GM18951 (cell line): ENCODE measurements at regions not wholly inside any gene's neighbourhood (a gene's known extent, or its start where the extent isn't known, plus 50 kb on each side); places are given as distances from the start of the nearest gene placed in this dataset.

Experiments
- POLR2A ChIP-seq: IDR thresholded peaks from 4 replicates; pipeline ENCODE4 v1.6.1; 2011; ENCODE audit warnings: mild to moderate bottlenecking; ENCODE audit not compliant: insufficient read length, insufficient read depth; ENCODE audit errors: extremely low read depth
- in situ Hi-C: fragments of 300-500 bp; cut with MboI; formaldehyde crosslinking; loops from one replicate; pipeline ENCODE4 v1.12.0; 2022; ENCODE audit warnings: low sequenced_read_pairs, mixed read lengths, inconsistent platforms; ENCODE audit not compliant: unreplicated experiment

GRCh38 chr4:116849620-116850019 is 235.8 kb downstream of the TRAM1L1 start:
- in situ Hi-C loops: no loop called here
- no peak for TF ChIP-seq POLR2A

DNA sequence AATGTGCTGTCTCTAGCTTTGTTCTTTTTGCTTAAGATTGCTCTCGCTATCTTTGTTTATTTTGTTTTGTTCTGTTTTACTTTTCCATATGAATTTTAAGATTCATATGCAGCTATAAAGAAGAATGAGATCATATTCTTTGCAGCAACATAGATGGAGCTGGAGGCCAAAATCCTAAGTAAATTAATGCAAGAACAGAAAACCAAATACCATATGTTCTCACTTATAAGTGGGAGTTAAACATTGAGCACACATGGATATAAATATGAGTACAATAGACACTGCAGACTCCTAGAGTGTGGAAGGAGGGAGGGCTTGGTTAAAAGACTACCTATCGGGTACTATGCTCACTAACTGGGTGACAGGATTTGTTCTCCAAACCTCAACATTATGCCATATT is 237.8 kb downstream of the TRAM1L1 start:
- no peak for TF ChIP-seq POLR2A
- in situ Hi-C loops: no loop called here

GRCh38 chr4:116839826-116840225 is 245.6 kb downstream of the TRAM1L1 start:
- in situ Hi-C loops: no loop called here
- no peak for TF ChIP-seq POLR2A

DNA sequence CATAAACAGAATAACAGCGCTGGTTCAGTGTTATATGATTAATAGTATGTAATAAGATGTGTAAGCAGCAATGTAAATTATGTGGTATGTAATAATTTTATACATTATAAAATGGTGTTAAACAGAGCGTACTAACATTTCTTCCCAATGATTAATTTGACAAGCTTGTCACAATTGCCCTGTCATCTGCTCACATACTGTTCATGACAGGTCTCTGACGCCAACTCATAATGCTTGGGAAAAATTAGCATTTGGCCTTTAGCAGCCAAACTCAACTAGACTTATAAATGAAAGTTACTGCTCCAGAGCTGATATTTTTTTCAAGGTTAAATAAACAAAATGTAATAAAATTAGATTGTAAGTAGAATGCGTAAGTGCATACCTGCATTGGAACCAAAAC is 246.8 kb downstream of the TRAM1L1 start:
- TF ChIP-seq POLR2A: no peak
- in situ Hi-C loops: no loop called here

DNA sequence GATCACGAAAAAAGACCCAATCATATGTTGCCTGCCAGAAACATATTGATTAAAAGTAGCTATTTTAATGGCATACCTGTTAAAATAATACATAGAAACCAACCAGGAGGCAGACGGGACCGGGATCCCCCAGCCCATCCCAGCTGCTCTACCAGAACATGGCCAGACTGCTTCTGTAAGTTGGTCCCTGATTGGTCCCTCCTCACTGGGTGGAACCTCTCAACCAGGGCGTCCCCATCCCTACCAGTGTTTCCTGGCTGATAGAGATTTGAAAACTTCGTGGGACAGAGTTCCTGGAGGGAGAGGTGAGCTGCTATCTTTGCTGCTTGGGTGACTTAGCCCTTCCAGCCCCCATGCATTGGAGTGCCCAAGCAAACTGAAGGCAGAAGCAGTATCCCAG is 256.2 kb downstream of the TRAM1L1 start:
- in situ Hi-C loops: no loop called here
- TF ChIP-seq POLR2A: no peak

DNA sequence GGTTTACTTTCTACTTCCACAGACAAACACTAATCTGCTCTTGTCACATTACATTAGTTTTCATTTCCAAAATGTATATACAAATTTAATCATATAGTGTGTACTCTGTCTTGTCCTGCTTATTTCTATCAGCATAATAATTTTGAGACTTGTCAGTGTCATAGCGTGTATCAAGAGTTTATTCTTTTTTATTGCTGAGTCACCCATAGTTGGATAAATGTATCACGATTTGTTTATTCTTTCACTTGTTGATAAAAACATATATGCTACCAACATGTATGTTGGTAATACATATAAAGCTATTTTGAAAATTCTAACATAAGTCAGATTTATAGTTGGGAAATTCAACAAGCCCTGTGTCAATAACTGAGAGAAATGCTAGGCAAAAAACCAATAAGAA is 261.2 kb downstream of the TRAM1L1 start:
- in situ Hi-C loops: no loop called here
- no peak for TF ChIP-seq POLR2A

DNA sequence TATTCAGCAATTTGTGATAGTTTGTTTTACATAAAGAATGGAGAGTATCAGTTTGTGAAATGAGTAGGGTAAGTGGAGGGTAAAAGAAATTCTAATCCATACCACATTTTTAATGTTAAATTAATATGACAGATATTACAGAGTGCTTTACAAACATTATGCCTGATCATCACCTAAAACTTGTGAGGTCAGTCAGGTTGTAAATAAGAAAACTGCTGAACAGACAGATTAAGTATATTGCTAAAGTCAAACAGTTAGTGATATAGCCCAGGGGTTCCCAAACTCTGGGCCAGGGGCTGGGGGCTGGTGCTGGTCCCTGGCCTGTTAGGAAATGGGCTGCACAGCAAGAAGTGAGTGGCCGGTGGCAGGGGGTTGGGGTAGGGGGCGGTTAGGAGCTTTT is 273.6 kb downstream of the TRAM1L1 start:
- in situ Hi-C loops: no loop called here
- no peak for TF ChIP-seq POLR2A

- TF ChIP-seq POLR2A: no peak
- in situ Hi-C loops: no loop called here
Measured at GRCh38 chr4:116796022-116796421, 289.4 kb downstream of the TRAM1L1 start.

- in situ Hi-C loops: no loop called here
- TF ChIP-seq POLR2A: no peak
Measured at GRCh38 chr4:116788723-116789122, 296.7 kb downstream of the TRAM1L1 start.

GRCh38 chr4:116755051-116755450 is 330.3 kb downstream of the TRAM1L1 start:
- TF ChIP-seq POLR2A: no peak
- in situ Hi-C loops: no loop called here

DNA sequence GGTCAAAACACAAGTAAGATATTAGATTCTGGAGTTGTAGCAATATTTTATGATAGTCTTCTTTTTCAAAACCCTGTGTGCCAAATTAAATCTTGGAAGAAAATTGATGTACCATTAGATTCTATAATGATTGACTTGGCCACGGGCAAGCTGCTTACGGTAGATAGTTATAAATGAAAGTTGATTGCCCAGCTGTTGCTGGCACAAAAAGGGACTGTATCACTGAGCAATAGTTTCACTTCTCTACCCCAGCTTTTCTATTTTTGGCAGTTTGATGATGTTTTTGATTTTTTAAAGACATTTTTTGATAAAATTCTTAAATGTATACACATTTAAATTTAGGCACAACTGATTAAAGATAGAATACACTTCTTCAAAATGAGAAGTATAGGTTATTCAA is 333.3 kb downstream of the TRAM1L1 start:
- TF ChIP-seq POLR2A: no peak
- in situ Hi-C loops: no loop called here

DNA sequence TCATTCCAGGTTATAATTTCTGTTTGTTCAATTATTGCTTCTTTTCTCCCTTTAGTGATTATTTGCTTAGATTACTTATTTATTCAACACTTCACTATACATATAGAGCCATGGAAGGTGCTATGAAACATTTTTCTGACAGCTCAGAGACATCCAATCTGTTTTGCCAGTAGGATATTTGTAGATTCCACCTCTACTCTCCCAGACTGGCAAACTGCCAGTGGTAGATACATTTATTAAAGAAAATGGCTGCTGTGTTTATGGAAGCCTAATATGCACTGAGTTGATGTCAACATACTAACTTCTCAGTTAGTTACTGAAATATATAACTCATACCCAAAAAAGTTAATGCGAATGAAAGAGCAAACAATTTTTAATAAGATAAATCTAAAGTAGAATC is 348.6 kb downstream of the TRAM1L1 start:
- TF ChIP-seq POLR2A: no peak
- in situ Hi-C loops: no loop called here

DNA sequence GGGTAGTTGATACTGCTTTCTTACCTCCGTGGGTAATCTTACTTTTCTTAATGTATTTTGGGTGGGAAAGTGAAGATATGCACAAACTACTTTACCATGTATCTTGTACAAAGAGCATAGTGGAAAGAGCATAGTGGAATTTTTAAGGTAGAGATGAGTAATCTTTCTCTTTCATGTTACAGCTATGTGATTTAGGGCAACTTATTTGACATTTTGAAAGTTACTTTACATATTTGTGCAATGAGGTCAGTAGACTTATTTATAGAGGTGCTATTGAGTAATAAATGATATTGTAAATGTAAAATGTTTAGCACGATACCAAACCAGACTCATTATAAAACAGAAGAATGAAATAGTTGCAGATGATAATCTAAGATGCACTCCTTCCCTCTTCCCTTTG is 351.2 kb downstream of the TRAM1L1 start:
- TF ChIP-seq POLR2A: no peak
- in situ Hi-C loops: no loop called here

DNA sequence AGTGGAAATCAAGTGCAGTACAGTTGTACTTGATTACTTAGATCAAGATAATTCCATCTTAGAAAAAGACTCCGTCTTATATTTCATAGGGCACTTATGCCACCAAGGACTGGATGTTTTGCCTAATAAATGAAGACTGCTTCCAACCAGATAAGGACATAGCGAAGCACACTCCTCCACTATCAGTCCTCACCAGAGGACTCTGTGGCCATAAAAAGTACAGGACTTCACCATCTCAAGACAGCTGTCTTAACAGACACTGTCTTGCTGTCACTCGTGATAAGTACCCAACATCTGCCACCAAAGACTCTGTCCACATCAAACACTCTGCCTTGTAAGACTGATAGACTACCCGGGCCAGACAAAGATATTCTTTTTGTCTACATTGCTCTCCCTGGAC is 352.0 kb downstream of the TRAM1L1 start:
- no peak for TF ChIP-seq POLR2A
- in situ Hi-C loops: no loop called here

DNA sequence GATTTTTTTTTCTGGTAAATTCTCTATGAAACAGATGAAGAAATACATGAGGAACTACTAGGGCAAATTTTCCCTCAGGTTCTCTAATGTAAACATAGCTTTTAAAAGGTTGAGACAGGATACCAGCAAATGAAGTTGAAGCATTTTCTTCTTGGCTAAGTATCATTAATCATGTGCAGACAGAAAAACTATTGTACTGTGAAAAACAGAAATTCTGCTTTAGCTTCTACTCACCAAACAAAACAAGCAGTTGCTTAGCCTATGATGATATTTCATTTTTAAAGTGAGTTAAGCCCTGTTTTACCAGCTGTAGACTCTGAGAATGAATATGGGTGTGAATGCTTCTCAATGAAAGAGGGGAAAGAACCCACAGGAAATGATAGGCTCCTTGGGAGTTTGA is 358.9 kb downstream of the TRAM1L1 start:
- no peak for TF ChIP-seq POLR2A
- in situ Hi-C loops: no loop called here
